HG03139 (cell line): ENCODE measurements at regions not wholly inside any gene's neighbourhood (a gene's known extent, or its start where the extent isn't known, plus 50 kb on each side); places are given as distances from the start of the nearest gene placed in this dataset.
"Not testable (repeated sequence)": the region's sequence is repeated elsewhere in the genome, so short reads cannot be mapped to it uniquely, and the experiment has no call there.

Source experiments
- ATAC-seq: cut with Tn5 transposase; IDR thresholded peaks from one replicate; pipeline ENCODE4 v1.9.1; 2021; ENCODE audit not compliant: unreplicated experiment

DNA sequence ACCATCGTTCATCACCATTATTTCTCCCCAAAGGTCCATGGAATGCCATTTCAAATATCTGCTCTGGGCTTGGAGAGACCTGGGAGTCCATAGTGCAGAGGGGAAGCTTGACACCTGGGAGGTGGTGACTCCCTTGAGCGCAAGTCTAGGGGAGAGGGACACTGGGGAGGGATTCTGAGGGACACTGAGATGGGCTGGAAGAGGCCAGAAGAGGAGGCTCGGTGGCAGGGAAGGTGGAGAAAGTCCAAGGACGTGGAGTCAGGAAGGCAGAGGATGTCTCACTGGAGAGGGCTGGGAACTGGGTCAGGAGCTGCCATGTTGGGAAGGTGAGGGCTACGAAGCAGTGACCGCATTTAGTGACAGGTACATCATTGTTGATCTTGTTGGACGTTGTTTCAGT is 160.3 kb upstream of the MVB12B start:
- no peak for ATAC-seq

- no peak for ATAC-seq
These were observed 159.8 kb upstream of the MVB12B start for GRCh38 chr9:126166866-126167265.

- no peak for ATAC-seq
These were observed 156.9 kb upstream of the MVB12B start for GRCh38 chr9:126169736-126170135.

GRCh38 chr9:126170286-126170823 is 156.3 kb upstream of the MVB12B start:
- ATAC-seq, result no peak

DNA sequence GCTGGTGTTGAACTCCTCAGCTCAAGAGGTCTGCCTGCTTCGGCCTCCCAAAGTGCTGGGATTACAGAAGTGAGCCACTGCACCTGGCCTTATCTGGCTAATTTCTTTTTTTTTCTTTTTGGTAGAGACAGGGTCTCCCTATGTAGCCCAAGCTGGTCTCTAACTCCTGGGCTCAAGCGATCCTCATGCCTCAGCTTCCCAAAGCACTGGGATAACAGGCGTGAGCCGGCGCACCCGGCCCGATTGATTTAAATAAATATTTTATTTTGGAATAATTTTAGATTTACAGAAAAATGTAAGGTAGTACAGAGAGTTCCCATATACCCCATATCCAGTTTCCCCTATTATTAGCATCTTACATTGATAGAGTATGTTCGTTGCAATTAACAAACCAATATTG is 155.0 kb upstream of the MVB12B start:
- no peak for ATAC-seq

DNA sequence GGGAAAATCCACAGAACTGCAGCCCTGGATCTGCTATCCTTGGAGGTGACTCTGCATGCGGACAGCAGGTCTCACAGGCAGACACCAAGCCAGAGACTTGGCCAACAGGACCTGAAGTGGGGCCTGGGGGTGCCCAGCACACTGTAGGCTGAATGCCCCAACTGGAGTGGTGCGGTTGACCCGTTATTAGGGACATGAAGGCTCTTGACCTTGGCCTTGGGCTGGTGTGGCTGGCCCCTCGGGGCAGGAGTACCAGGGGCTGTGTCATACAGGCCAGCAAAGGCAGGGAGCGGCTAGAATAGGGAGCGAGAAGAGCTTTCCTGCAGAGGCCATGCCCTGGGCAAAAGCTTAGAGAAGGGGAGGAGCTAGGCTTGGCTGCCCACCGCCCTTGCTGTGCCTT is 153.2 kb upstream of the MVB12B start:
- ATAC-seq, result no peak

- ATAC-seq, result no peak
These were observed 152.7 kb upstream of the MVB12B start for GRCh38 chr9:126173929-126174328.

DNA sequence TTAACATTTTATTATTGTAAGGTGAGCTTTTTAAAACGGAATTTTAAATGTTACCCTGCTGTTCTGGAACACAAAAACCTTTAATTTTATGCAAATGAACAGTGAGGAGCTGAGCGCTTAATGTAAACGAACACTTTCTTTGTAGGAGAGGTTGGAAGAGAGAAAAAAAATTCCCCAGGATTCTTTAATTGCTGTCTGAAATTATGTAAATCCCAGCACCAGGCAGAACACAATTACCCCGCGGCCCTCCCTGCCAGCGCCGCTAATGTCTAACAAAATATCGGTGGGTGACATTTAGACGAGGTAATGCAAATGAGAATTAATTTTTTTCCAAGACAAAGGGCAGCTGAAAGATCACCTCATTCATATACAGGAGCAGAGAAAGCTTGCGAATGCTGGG is 143.4 kb upstream of the MVB12B start:
- no peak for ATAC-seq

GRCh38 chr9:126190994-126191393 is 135.6 kb upstream of the MVB12B start:
- ATAC-seq, result not testable (repeated sequence)

DNA sequence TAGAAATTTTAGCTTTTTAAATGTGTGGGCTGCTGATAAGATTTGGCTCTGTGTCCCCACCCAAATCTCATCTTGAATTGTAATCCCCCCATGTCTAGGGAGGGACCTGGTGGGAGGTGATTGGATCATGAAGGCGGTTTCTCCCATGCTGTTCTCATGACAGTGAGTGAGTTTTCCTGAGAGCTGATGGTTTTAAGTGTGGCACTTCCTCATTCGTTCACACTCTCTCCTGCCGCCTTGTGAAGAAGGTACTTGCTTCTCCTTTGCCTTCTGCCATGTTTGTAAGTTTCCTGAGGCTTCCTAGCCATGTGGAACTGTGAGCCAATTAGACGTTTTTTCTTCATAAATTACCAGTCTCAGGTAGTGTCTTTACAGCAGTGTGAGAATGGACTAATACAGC is 127.8 kb upstream of the MVB12B start:
- ATAC-seq, result no peak

DNA sequence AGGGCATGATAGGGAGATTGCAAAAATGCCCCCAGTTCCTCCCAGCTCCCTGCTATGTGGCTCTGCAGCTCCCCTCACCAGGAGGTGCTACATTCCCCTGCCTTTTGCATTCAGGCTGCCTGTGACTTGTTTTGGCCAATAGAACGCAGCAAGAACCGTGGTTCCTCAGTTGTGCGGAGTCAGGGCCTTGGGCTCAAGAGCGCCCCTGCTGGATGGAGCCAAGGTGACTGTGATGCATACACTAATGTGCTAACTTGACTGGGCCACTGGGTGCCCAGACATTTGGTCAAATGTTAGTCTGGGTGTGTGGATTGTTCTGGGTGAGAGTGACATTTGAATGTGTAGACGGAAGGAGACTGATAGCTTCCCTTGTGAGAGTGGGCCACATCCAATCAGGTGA is 123.3 kb upstream of the MVB12B start:
- ATAC-seq, result no peak

DNA sequence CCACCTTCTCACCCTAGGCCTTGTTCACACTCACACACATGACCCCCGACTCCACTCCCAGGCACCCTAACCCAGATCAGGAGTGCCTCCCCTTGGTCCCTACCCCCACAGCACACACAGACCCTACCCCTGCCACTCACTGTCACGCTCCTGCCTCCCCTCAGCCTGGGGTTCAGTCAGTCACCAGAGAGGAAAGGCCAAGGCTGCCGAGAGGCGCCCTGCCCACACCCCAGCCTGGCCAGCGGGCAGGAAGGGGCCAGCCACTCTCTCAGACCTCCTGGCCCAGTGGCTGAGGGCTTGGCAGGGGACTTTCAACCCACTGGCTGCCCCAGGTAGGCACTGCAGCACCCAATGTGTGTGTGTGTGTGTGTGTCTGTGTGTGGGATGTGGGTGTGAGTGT is 122.4 kb upstream of the MVB12B start:
- no peak for ATAC-seq

DNA sequence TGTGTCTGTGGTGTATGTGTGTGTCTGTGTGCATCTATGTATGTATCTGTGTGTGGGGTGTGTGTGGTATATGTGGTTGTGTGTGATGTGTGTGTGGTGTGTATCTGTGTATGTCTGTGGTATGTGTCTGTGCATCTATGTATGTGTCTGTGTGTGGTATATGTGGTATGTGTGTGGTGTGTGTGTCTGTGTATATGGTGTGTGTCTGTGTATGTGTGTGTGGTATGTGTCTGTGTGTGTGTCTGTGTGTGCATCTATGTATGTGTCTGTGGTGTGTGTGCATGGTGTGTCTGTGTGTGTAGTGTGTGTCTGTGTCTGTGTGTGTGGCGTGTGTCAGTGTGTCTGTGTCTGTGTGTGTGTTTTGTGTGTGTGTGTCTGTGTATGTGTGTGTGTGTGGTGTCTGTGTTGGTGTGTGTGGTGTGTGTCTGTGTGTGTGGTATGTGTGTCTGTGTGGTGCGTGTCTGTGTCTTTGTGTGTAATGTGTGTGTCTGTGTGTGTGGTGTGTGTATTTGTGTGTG is 121.9 kb upstream of the MVB12B start:
- no peak for ATAC-seq

- no peak for ATAC-seq
These were observed 121.4 kb upstream of the MVB12B start for GRCh38 chr9:126205265-126205664.

GRCh38 chr9:126205845-126206498 is 120.7 kb upstream of the MVB12B start:
- no peak for ATAC-seq

- ATAC-seq, result no peak
These were observed 119.4 kb upstream of the MVB12B start for GRCh38 chr9:126207256-126207655.

DNA sequence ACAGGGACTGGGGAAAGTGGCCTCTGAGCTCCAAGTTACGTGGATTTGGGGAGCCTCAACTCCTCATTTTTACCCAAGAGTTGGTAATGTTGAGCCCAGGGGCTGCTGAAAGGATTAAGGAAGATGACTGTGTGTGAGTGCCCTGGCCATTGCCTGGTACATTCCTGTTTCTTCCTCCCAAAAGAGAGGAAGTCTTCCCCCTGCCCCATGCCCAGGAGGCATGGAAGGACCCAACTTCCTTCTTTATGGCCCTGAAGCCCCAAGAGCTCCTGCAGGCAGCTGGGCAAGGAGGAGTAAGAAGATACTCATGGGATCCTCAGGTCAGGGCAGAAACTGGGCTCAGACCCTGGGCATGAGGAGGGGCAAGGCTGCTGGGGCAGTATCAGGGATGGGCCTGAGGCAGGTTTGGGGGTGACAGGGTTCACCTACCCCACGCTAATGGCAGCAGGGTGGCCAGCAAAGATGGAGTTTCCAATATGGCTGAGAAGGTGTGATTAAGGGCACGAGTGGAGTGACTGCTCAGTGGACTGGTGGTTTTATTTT is 118.3 kb upstream of the MVB12B start:
- ATAC-seq, result no peak

- no peak for ATAC-seq
These were observed 115.1 kb upstream of the MVB12B start for GRCh38 chr9:126211441-126212074.

- no peak for ATAC-seq
These were observed 111.1 kb upstream of the MVB12B start for GRCh38 chr9:126215486-126215885.

- no peak for ATAC-seq
These were observed 109.8 kb upstream of the MVB12B start for GRCh38 chr9:126216826-126217225.

DNA sequence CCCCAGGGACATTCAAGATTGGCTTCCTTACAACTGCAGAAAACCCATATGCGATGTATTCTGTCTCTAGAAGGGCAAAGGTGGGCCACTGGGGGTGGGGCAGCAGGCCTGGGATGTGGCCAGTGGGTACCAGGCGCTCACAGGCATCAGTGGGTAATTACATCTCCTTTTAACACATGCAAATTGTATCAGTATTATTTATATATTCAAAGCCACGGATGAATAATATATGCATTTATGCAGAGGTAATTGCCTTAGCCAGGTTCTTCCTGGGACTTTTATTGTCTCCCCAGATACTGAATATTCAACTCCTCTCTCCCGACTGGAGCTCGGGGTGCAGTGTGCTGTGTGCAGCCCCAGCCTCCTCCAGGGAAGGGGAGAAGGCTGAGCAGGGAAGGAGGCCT is 109.4 kb upstream of the MVB12B start:
- no peak for ATAC-seq

DNA sequence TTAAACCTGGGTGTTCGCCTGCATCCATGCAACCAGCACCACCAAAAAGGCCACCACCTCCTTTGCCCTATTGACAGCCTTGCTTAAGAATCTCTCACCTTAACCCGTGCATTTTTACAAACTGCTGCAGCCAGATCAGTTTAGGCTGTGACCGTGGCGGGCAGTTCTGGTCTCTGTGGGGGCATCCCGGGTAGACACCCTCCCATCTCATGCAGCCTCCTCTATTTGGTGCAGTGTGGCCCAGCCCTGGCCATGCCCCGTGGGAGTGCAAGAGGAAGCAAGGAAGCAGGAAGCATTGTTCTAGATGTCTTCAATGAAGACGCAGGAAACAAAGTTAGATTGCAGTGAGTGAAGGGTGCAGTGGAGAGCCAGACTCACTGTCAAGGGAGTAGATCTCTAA is 108.8 kb upstream of the MVB12B start:
- no peak for ATAC-seq
